H1 (cell line): ENCODE measurements at regions not wholly inside any gene's neighbourhood (a gene's known extent, or its start where the extent isn't known, plus 50 kb on each side); places are given as distances from the start of the nearest gene placed in this dataset.

Experiments used
- HDAC6 ChIP-seq: IDR thresholded peaks from one replicate; pipeline ENCODE4 v1.7.1; 2012; ENCODE audit warnings: low read depth, mild to moderate bottlenecking, inconsistent platforms, low read length, moderate library complexity
- POLR2AphosphoS5 ChIP-seq: IDR thresholded peaks from 2 replicates; pipeline ENCODE4 v1.6.1; 2011; ENCODE audit warnings: low read depth, low read length
- RFX5 ChIP-seq: IDR thresholded peaks from 2 replicates; pipeline ENCODE4 v1.6.1; 2011; ENCODE audit warnings: low read depth, low read length, improper control_type of control experiment, borderline replicate concordance
- TCF12 ChIP-seq: IDR thresholded peaks from 2 replicates; pipeline ENCODE4 v1.6.1; 2011; ENCODE audit warnings: low read depth, mild to moderate bottlenecking, low read length
- TF ChIP-seq, protein P1 (sequence below), 3 experiments: IDR thresholded peaks; 1 replicate in 2 of 3; 2 replicates in 1 of 3; pipeline versions ENCODE4 v1.5.1 to v1.6.1; 2011; ENCODE audit warnings: low read length in 3 of 3, mild to moderate bottlenecking in 3 of 3, inconsistent platforms in 2 of 3, low read depth in 1 of 3, moderate library complexity in 1 of 3; ENCODE audit not compliant: insufficient read depth in 1 of 3; ENCODE audit errors: control extremely low read depth in 1 of 3

DNA sequence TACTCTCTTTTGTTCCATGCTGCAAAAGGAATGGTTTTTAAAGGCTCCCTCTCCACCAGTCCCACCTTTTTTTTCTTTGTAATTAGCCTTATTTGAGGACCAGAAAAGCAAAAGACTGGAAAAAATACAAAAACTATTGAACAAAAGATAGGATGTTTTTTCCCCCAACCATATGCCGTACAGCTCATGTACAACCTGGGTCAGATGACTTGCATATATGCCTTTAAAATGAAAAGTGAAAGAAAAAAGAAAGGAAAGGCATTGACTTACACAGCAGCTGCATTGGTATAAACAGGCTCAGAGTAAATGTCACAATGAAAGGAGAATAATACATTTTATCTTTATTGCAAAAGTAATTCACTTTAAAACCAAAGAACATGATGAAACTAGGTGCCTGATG lies 69.5 kb upstream of the CMC1 start:
- TF ChIP-seq RFX5, result no peak
- TF ChIP-seq, protein P1, sequence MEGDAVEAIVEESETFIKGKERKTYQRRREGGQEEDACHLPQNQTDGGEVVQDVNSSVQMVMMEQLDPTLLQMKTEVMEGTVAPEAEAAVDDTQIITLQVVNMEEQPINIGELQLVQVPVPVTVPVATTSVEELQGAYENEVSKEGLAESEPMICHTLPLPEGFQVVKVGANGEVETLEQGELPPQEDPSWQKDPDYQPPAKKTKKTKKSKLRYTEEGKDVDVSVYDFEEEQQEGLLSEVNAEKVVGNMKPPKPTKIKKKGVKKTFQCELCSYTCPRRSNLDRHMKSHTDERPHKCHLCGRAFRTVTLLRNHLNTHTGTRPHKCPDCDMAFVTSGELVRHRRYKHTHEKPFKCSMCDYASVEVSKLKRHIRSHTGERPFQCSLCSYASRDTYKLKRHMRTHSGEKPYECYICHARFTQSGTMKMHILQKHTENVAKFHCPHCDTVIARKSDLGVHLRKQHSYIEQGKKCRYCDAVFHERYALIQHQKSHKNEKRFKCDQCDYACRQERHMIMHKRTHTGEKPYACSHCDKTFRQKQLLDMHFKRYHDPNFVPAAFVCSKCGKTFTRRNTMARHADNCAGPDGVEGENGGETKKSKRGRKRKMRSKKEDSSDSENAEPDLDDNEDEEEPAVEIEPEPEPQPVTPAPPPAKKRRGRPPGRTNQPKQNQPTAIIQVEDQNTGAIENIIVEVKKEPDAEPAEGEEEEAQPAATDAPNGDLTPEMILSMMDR (IDR thresholded peaks at IDR 0.05; ENCODE audit: control extremely low read depth in 1 of 3, insufficient read depth in 1 of 3, low read depth in 1 of 3, low read length in 3 of 3), result no peak
- no peak for TF ChIP-seq HDAC6
- TF ChIP-seq POLR2AphosphoS5, result no peak
- no peak for TF ChIP-seq TCF12
